ENCODE measurements at regions not wholly inside any gene's neighbourhood (a gene's known extent, or its start where the extent isn't known, plus 50 kb on each side); places are given as distances from the start of the nearest gene placed in this dataset.

- H3K9me3 ChIP-seq = no peaks in the 10 kb centered on the region
- no peak overlapping the region for H3K4me3 ChIP-seq
- intact Hi-C loops (cut with DNase I) = no loop called here
- no peaks in the 10 kb centered on the region for H3K4me1 ChIP-seq
- DNase-seq (peak in 1 of 4 donors; percentile 5), ATAC-seq (no peak)
- H3K36me3 ChIP-seq = no peaks in the 10 kb centered on the region
- no peak for TF ChIP-seq CTCF (IDR thresholded peaks at IDR 0.05)
- H3K27me3 ChIP-seq = no peaks in the 10 kb centered on the region
- H3K27ac ChIP-seq = no peak overlapping the region
These were observed 1359.7 kb upstream of the NRXN1 start for GRCh38 chr2:52391621-52392020.

GRCh38 chr2:52390651-52391050, 1358.7 kb upstream of the NRXN1 start:
- intact Hi-C loops (cut with DNase I) = no loop called here
- no peak for ATAC-seq

GRCh38 chr2:52387937-52388590, 1356.1 kb upstream of the NRXN1 start:
- H3K4me3 ChIP-seq = no peak overlapping the region
- intact Hi-C loops (cut with DNase I) = no loop called here
- H3K27ac ChIP-seq = no peak overlapping the region
- H3K27me3 ChIP-seq = no peaks in the 10 kb centered on the region
- no peak for ATAC-seq
- H3K4me1 ChIP-seq = no peaks in the 10 kb centered on the region
- H3K36me3 ChIP-seq = no peaks in the 10 kb centered on the region
- no peak for DNase-seq
- no peaks in the 10 kb centered on the region for H3K9me3 ChIP-seq
- no peak for TF ChIP-seq CTCF (IDR thresholded peaks at IDR 0.05)

More at GRCh38 chr2:52390651-52391050, 1358.7 kb upstream of the NRXN1 start:
- H3K27me3 ChIP-seq = no peaks in the 10 kb centered on the region
- H3K27ac ChIP-seq = no peak overlapping the region
- H3K36me3 ChIP-seq = no peaks in the 10 kb centered on the region
- H3K4me1 ChIP-seq = no peaks in the 10 kb centered on the region
- no peak overlapping the region for H3K4me3 ChIP-seq
- H3K9me3 ChIP-seq = no peaks in the 10 kb centered on the region
- no peak for TF ChIP-seq CTCF (IDR thresholded peaks at IDR 0.05)
- no peak for DNase-seq

GRCh38 chr2:52386433-52387030, 1354.6 kb upstream of the NRXN1 start:
- Histone ChIP-seq H3K36me3 (no peaks in the 10 kb centered on the region), H3K4me3 (no peak overlapping the region), H3K9me3 (no peaks in the 10 kb centered on the region), H3K27me3 (no peaks in the 10 kb centered on the region), H3K27ac (no peak overlapping the region), H3K4me1 (no peaks in the 10 kb centered on the region)
- no peak for TF ChIP-seq CTCF (IDR thresholded peaks at IDR 0.05)
- DNase-seq = no peak
- intact Hi-C loops (cut with DNase I) = no loop called here
- ATAC-seq = no peak

- DNase-seq (no peak), ATAC-seq (no peak)
- TF ChIP-seq CTCF (IDR thresholded peaks at IDR 0.05) = no peak
- Histone ChIP-seq H3K27ac (no peak overlapping the region), H3K4me1 (no peaks in the 10 kb centered on the region), H3K9me3 (no peaks in the 10 kb centered on the region), H3K27me3 (no peaks in the 10 kb centered on the region), H3K36me3 (no peaks in the 10 kb centered on the region), H3K4me3 (no peak overlapping the region)
- intact Hi-C loops (cut with DNase I) = no loop called here
These were observed 1351.6 kb upstream of the NRXN1 start for GRCh38 chr2:52383541-52383940.
